ENCODE measurements at regions not wholly inside any gene's neighbourhood (a gene's known extent, or its start where the extent isn't known, plus 50 kb on each side); places are given as distances from the start of the nearest gene placed in this dataset.

DNA sequence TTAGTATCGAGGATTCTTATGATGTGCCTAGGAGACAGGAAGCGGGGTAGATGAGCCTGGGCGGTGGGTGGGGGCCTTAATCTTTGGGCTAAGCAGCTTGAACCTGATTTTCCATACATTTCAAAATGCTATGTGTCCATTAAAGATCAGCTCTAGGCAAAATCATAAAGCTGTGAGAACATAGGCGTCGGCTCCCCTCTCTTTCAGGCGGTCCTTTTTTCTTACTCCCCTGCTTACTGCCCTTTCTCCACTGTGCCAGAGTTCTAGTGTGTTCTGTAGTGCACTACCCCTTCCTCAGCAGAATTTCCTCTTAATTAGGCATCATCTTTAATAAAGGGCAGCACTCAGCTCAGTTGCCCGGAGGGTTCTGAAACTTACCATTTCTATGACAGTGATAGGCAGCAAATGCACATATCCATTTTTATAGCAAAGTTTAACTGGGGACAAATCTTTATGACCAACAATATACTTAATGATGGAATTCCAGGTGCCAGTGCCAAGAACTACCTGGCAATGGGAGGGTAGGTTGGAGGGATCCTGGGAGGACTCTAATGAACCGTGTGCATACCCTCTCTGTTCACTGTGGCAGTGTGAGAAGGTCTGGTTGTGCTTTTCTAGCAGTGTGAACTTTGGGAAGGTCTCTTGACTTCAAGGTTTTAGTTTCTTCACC lies 404.5 kb upstream of the TPM1 start:
- Mint-ChIP-seq H3K4me1 (ENCODE audit: low read depth) (no peaks in the 10 kb centered on the region), H3K27ac (ENCODE audit: unreplicated experiment) (no peak overlapping the region), H3K27me3 (ENCODE audit: low read depth) (no peaks in the 10 kb centered on the region), H3K4me3 (ENCODE audit: unreplicated experiment) (no peak overlapping the region), H3K9me3 (ENCODE audit: low read depth) (no peaks in the 10 kb centered on the region), H3K36me3 (ENCODE audit: low read depth) (no peaks in the 10 kb centered on the region)
- no peak for DNase-seq (ENCODE audit: low spot score)
- TF ChIP-seq CTCF (IDR thresholded peaks at IDR 0.05): no peak

DNA sequence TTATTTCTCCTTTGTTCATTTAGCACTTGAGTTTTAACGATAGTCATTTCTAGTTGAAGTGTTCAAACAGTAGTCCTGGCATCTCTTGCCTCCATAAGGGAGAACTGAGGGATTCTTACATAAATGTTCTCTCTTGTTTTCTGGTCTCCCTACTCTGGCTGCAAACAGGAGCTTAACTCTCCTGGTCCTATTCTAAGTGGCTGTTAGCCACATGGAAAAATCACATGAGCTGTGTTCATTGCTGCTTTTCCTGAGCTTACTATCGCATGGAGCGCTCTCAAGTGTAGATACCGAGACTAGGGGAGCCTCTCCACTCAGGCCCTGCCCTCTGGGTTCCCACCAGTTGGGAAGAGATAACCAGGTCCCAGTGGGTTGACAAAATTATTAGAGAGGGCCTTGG lies 403.1 kb upstream of the TPM1 start:
- DNase-seq (ENCODE audit: low spot score): no peak
- Mint-ChIP-seq H3K9me3 (ENCODE audit: low read depth) (no peaks in the 10 kb centered on the region), H3K27me3 (ENCODE audit: low read depth) (no peaks in the 10 kb centered on the region), H3K4me3 (ENCODE audit: unreplicated experiment) (no peak overlapping the region), H3K36me3 (ENCODE audit: low read depth) (no peaks in the 10 kb centered on the region), H3K4me1 (ENCODE audit: low read depth) (no peaks in the 10 kb centered on the region), H3K27ac (ENCODE audit: unreplicated experiment) (no peak overlapping the region)
- no peak for TF ChIP-seq CTCF (IDR thresholded peaks at IDR 0.05)

GRCh38 chr15:62639906-62640605 lies 402.5 kb upstream of the TPM1 start:
- DNase-seq (ENCODE audit: low spot score): no peak
- Mint-ChIP-seq H3K27me3 (ENCODE audit: low read depth) (no peaks in the 10 kb centered on the region), H3K27ac (ENCODE audit: unreplicated experiment) (no peak overlapping the region), H3K36me3 (ENCODE audit: low read depth) (no peaks in the 10 kb centered on the region), H3K4me3 (ENCODE audit: unreplicated experiment) (no peak overlapping the region), H3K4me1 (ENCODE audit: low read depth) (no peaks in the 10 kb centered on the region), H3K9me3 (ENCODE audit: low read depth) (no peaks in the 10 kb centered on the region)
- no peak for TF ChIP-seq CTCF (IDR thresholded peaks at IDR 0.05)

GRCh38 chr15:62641825-62642224 lies 400.7 kb upstream of the TPM1 start:
- no peak for DNase-seq (ENCODE audit: low spot score)
- Mint-ChIP-seq H3K4me3 (ENCODE audit: unreplicated experiment) (no peak overlapping the region), H3K27ac (ENCODE audit: unreplicated experiment) (no peak overlapping the region), H3K36me3 (ENCODE audit: low read depth) (no peaks in the 10 kb centered on the region), H3K27me3 (ENCODE audit: low read depth) (no peaks in the 10 kb centered on the region), H3K4me1 (ENCODE audit: low read depth) (no peaks in the 10 kb centered on the region), H3K9me3 (ENCODE audit: low read depth) (no peaks in the 10 kb centered on the region)
- TF ChIP-seq CTCF (IDR thresholded peaks at IDR 0.05): no peak

DNA sequence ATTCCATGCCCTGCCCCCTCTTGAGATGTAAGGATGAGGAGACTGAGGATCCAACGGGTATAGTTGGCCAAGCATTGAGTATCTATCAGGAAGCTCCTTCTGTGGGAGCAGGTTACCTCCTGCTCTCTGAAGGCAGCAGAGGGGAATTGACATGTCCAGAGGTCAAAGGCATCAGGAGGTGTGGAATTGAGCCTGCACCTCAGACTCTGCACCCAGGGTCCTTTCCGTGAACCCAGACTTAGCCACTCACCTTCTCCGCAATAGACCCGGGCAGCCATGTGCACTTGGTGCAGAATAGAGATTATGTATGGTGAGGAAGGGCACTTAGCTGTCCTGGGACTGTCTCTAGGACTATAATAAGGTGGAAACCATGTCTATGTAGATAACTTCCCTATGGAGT lies 399.0 kb upstream of the TPM1 start:
- no peak overlapping the region for H3K4me3 Mint-ChIP-seq (ENCODE audit: unreplicated experiment)
- H3K9me3 Mint-ChIP-seq (ENCODE audit: low read depth): no peaks in the 10 kb centered on the region

More for the DNA sequence above, 399.0 kb upstream of the TPM1 start:
- H3K4me1 Mint-ChIP-seq (ENCODE audit: low read depth): peaks cover 5% of the 10 kb centered on the region
- no peaks in the 10 kb centered on the region for H3K27me3 Mint-ChIP-seq (ENCODE audit: low read depth)
- DNase-seq (ENCODE audit: low spot score): no peak
- no peaks in the 10 kb centered on the region for H3K36me3 Mint-ChIP-seq (ENCODE audit: low read depth)
- no peak for TF ChIP-seq CTCF (IDR thresholded peaks at IDR 0.05)
- H3K27ac Mint-ChIP-seq (ENCODE audit: unreplicated experiment): no peak overlapping the region

Data from chondrocyte (in vitro differentiated cells).